GM18909 (cell line): ENCODE measurements at regions not wholly inside any gene's neighbourhood (a gene's known extent, or its start where the extent isn't known, plus 50 kb on each side); places are given as distances from the start of the nearest gene placed in this dataset.
"Not testable (repeated sequence)": the region's sequence is repeated elsewhere in the genome, so short reads cannot be mapped to it uniquely, and the experiment has no call there.

ENCODE experiments used
- ATAC-seq: cut with Tn5 transposase; IDR thresholded peaks from one replicate; pipeline ENCODE4 v1.9.1; 2021; ENCODE audit warnings: mild to moderate bottlenecking; ENCODE audit not compliant: unreplicated experiment, poor library complexity

GRCh38 chr9:26673261-26673660 lies 219.3 kb downstream of the CAAP1 start:
- ATAC-seq, result no peak

DNA sequence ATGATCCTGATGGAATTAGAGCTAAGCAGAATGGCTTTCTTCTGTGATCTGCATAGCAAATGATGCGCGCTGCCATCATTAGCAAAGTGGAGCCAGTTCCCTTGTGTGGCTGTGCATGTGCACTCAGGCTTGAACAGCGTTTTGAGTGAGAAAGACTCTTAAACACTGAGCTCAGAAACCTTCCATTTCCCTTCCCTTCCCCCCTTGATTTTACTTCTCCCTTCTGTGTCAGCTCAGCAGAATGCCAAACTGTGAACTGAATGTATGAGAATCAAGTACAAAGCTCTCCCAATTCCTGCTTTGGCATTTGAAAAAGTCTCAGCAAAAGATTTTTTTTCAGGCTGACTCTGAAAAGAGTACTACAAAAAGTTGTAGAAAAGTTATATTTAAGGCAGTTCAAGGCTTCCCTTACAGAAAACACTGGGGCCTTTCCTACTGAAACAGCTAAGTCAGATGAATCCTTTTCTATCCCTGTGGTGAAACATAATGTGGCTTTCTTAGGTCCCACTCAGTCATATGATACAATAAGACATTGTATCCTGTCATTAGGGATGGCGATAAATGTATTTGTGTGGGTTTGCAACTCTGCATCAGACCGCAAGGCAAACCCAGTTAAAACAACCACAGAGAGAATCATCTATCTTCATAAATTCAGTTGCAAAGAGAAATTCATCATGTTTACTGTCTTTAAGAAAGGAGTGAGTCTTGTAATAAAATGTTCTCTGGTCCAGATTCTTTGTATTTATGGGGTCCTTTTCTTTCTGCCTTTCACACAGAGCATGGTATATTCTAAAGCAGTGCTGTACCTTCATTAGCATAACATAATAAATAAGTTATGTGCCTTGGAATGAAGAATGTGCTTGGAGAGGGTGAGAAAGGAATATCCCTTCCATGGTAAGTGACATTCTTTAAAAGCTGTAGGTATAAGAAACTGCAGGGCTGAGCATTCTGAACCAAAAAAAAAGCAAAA lies 222.6 kb downstream of the CAAP1 start:
- peak; percentile 46 for ATAC-seq

GRCh38 chr9:26667882-26668281 lies 224.7 kb downstream of the CAAP1 start:
- ATAC-seq, result no peak

DNA sequence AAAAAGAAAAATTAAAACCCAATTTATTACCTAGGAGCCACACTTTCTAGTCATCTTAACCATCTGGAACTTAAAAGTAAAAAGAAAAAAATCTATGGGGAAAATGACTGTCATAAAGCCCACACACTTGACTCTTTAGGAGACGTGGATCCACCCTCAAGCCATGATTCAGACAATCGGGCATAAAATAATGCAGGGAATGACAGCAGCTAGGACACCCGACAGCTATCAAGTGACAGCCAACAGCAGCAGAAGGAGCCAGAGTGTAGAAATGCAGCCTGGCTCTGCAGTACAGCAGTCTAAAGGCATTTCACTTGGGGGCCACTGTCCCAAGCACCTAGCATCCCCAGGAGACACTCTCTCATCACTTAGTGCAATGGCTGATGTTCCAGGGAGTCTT lies 226.9 kb downstream of the CAAP1 start:
- no peak for ATAC-seq

DNA sequence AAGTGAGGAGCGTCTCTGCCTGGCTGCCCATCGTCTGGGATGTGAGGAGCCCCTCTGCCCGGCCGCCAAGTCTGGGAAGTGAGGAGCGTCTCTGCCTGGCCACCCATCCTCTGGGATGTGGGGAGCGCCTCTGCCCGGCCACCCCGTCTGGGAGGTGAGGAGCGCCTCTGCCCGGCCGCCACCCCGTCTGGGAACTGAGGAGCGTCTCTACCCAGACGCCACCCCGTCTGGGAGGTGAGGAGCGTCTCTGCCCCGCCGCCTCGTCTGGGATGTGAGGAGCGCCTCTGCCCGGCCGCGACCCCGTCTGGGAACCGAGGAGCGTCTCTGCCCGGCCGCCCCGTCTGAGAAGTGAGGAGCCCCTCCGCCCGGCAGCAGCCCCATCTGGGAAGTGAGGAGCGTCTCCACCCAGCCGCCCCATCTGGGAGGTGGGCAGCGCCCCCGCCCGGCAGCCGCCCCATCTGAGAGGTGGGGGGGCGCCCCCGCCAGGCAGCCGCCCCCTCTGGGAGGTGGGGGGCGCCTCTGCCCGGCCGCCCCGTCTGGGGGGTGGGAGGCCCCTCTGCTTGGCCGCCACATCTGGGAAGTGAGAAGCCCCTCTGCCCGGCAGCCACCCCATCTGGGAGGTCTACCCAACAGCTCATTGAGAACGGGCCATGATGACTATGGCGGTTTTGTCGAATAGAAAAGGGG lies 228.4 kb downstream of the CAAP1 start:
- ATAC-seq, result not testable (repeated sequence)

- ATAC-seq, result no peak
Measured at GRCh38 chr9:26662476-26662875, 230.1 kb downstream of the CAAP1 start.

DNA sequence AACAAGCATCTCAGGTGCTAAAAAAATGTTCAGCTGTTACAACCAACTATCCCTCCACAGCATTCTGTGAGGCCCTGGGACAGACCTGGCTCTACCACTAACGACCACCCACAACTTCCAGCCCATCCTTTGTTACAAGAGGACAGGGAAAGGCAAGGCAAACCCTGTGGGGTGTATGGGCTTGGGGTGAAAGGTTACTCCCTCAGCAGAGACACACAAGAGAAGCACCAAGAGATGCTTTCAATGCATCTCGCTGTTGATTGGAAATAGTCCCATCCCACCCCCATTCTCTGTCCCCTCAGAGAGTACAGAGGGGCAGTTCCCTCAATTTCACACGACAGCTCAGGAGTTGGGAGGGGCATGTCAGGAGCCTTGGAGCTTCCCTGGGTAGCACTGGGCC lies 234.1 kb downstream of the CAAP1 start:
- ATAC-seq, result no peak

GRCh38 chr9:26657958-26658357 lies 234.6 kb downstream of the CAAP1 start:
- ATAC-seq, result no peak

DNA sequence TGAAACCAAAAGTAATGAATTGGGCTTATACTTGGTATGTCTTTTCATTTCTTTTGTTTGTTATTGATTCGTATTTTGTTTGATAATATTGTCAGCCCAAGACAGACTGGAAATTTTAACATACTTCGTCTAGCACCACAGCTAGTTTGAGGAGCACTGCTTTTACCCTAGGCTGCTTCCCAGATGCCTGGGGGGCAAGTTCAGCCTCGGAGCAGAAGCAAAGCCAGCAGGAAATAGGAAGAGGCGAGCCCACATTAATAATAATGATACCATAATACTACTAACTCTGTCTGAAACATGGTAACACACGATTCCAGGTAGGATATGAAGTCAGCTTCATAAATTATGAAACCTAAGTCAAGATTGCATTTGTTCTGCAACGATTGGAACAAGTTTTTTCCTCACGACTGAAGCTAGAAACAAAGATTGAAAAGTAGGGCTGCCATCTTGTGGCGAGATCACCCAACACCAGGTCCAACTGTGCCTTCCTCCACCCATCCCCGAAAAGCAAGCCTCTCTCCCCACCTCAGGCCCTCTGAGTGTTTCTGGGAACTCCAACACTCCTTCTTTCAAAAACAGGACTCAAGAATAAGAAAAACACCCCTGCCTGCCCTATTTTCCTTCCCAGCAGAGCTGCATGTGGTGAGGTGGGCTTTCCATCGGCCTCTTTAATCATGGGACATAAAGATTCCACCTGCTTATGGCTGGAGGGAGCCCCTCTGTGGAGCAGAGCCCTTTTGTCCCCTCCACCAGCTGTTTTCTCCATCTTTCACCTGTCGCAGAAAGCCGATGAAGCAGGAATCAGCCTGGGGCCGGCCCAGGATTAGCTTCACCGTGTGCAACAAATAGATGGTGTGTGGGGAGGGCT lies 236.4 kb downstream of the CAAP1 start:
- no peak for ATAC-seq

- no peak for ATAC-seq
Measured at GRCh38 chr9:26655166-26655565, 237.4 kb downstream of the CAAP1 start.

- no peak for ATAC-seq
Measured at GRCh38 chr9:26650325-26650724, 242.3 kb downstream of the CAAP1 start.

DNA sequence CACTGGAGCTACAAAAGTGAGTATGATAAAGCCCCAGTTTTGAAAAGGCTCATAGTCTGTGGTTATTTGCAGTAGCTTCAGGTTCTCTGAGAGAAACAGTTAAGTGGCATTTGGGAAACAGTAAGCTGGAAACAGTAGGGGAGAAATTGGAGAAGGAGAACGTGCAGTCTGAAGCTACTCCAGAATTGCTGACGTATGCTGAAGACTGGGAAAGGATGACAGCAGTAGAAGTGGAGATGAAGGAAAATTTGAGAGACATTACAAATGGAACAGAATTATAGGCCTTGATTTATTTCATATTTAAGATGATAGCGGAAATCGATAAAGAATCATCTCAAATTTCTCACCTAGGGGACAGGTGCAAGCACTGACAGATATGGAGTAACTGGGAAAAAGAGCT lies 248.8 kb downstream of the CAAP1 start:
- no peak for ATAC-seq

DNA sequence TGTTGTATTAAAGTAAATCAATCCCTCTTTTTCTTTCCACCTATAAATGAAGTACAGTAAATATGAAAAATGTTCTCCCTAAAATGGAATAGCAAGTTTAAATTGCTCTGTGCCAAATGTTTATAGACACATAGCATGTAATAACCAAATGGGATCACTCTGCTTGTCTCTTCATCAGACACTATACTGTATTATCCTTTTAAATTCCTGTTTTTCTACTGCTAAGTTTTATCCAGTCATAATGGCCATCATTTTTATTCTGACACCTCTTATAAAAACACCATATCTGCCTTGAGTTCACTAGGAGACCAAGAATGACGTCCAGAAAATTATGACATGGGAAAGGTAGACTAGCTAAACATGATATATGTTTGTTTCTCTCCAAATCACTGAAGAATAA lies 252.8 kb downstream of the CAAP1 start:
- no peak for ATAC-seq

DNA sequence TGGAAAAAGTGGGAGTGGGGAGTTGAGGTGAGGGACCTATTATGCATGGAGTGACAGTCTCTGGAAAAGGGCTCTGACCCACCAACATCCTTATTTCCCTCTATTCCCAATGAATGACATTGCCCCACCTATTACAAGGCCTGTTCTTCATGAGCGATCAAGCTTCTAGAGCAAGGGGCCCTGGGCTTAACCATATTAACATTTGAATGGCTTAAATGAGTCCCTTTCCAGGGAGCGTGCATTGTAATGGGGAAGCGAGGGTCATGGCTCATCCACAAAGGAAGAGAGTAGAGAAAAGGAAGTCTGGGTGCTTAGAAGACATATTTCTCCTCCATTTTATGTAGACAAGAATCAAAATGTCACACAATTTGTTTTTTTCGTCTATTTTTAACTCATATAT lies 255.5 kb downstream of the CAAP1 start:
- ATAC-seq, result no peak

- not testable (repeated sequence) for ATAC-seq
Measured at GRCh38 chr9:26613851-26614350, 278.7 kb downstream of the CAAP1 start.

- ATAC-seq, result no peak
Measured at GRCh38 chr9:26612211-26612610, 280.4 kb downstream of the CAAP1 start.

DNA sequence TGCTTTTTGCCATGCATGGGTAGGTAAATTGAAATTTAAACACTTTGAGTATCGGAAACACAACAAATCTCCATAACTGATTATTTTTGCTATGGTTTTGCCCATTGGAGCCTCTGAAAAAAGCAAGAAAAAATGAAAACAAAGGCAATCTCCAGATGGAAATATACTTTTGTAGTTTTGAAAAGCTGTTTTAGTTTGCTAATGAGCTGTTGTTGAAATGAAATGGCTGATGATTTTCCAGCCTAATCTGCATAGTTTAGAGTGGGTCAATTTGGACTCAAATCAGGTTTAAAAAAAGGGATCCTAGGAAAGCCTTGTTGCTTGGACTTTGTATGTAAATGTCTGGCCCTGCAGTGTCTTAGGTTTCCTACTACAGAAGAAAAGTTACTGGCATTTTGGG lies 285.8 kb downstream of the CAAP1 start:
- ATAC-seq, result no peak

GRCh38 chr9:26605367-26605766 lies 287.2 kb downstream of the CAAP1 start:
- ATAC-seq, result no peak

GRCh38 chr9:26604076-26604662 lies 288.4 kb downstream of the CAAP1 start:
- ATAC-seq, result no peak

DNA sequence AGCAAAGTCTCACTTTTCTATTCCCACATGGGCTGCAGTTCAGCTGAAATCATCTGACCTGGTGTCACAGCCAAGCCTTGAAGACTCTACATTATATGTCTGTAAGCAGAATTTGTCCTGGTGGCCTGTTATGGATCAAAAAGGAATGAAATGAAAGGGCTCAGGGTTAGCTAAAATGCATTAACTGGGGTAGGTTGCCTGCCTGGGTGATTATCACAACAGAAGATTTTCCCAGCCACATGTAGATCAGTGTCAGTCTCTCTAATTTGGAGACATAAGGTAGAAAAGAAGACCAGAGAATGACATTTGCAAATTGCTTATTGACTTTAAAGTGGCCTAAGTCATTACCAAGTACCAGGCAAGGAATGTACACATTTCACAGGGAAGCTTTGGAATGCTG lies 289.0 kb downstream of the CAAP1 start:
- ATAC-seq, result no peak
